Umbilical cord (tissue), 1 donor: ENCODE measurements at regions not wholly inside any gene's neighbourhood (a gene's known extent, or its start where the extent isn't known, plus 50 kb on each side); places are given as distances from the start of the nearest gene placed in this dataset.

ENCODE experiments used
- DNase-seq: peaks from one replicate; pipeline ENCODE4 v3.0.0-alpha.2; 2015; ENCODE audit warnings: low spot score

DNA sequence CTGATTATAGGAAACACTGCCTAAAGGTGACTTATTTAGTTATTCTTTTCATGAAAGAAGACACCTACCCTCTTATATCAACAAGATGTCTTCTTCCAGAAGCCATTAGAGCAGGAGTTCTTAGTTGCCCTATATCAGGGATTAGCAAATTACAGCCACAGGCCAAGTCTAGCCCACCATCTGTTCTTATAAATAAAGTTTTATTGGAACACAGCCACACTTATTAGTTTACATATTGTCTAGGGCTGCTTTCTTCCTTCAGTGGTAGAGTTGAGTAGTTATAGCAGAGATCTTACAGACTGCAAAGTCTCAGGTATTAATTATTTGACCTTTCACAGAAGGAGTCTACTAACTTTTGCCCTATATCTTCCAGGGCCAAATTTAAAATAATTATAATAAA, 157.2 kb upstream of the NOCT start:
- DNase-seq: no peak

DNA sequence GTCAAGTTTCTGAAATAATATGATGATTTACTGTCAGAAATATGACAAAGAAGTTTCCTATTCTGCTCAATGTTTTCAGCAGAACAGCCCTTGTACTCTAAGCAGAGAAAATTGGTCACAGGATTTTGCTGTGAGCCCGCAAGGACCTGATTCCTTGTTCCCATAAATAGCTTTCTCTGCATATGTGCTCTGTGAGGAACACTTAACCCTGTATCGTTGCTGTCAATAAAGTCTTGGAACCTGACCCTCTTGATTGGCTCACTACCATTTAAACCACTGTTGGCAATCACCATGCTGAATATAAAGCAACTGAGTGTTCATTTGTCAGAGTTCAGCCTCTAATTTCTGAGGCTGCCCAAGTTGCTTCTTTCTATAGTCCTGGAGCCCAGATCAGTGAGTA, 158.2 kb upstream of the NOCT start:
- no peak for DNase-seq

GRCh38 chr4:138852681-138853080, 162.9 kb upstream of the NOCT start:
- DNase-seq: no peak

DNA sequence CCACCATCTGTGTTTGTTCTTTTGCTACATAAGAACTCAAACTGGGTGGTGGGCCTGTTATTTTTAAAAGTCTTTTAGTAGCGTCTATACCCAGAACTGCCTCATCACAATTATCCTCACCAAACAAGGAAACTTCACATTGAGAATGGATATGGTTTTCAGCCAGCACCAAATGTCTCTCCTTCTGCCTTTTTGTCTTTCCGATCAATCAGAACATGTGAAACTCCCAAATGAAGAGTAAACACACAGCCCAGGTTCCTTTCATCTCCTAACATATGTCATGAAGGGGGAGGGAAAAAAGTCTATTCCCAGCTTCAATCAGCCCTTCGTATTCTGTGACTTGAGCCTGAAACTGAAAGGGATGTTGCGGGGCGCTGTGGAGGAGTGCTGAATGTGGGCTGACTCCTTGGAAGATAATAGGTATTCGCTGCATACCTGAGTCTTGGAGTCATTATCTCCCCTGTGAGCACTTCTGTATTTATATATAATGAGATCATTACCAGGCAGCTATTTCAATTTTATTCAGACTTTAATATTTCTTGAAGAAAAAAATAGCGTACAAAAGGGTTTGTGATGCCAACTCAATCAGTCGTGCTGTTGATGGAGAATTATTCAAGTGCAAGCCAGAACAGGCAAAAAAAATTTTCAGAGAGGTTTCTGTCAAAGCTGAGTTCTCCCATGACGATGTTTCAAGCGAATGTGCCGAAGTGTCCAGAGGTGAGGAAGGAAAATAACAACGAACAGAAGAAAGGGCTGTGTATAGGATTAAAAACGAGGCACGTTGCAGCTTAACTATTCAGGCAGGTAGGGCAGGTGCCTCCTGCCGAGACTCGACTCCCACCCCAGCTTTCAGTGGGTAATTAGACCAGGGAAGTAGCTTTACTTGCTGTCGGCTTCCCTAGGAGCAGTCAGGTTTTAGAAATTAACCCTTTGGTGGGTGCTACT, 163.9 kb upstream of the NOCT start:
- DNase-seq: peak; percentile 23

DNA sequence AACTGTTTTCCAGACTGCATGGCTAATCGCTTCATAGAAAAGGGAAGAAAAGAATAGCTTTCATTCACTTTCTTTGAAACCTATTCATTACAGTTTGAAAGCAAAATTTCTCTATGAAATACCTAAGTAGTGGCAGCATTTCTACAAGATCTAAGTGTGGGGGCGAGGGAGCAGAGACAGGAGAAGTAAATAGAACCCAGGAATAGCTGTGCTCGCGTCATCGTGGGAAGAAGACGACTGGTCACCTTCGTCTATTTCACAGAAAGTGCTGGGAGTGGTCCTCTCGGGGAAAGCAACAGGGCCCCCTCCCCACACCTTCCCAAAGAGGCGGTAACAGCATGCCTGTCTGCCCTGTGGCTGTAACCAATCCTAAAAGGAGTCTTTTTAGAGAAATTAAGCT, 169.9 kb upstream of the NOCT start:
- no peak for DNase-seq

DNA sequence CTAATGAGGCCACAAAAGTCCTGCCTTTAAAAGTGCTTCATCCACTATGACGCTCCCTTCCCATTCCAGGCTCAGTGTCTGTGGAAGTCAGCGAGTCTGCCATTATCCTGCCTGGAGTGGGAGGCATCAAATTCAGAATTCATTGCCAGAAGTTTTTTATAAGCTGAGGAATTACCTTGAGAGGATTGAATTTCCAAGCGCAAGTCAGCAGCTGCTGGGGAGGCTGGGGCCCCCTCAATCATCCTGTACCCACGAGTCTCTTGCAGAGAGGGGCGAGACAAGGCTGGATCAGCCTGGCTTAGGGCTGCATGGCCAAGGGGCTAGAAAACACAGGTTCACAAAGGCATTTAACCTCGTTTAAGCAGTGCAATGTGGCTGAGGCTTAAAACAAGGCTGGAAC, 170.5 kb upstream of the NOCT start:
- DNase-seq: peak; percentile 28

GRCh38 chr4:138843616-138844015, 172.0 kb upstream of the NOCT start:
- DNase-seq: no peak

DNA sequence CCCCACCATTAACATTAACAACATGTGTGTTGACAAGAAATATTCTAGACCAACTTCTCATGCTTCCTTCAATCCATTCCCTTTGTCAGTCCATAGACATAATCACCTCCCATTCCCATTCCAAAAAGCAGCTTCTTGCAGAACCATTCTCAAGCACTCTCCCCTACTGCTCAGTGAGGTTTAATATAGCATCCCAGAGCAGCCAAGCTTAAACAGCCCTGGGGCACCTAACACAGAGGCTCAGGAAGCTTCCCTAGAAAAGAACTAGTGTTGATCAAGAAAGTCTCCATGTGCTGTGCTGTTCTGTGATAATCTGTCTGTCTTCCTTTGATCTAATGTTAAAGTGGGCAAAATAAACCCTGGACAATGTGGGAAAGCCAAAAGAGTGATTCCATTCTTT, 174.2 kb upstream of the NOCT start:
- no peak for DNase-seq

GRCh38 chr4:138838251-138838650, 177.3 kb upstream of the NOCT start:
- DNase-seq: no peak

- no peak for DNase-seq
These were observed 179.6 kb upstream of the NOCT start for GRCh38 chr4:138835832-138836533.

DNA sequence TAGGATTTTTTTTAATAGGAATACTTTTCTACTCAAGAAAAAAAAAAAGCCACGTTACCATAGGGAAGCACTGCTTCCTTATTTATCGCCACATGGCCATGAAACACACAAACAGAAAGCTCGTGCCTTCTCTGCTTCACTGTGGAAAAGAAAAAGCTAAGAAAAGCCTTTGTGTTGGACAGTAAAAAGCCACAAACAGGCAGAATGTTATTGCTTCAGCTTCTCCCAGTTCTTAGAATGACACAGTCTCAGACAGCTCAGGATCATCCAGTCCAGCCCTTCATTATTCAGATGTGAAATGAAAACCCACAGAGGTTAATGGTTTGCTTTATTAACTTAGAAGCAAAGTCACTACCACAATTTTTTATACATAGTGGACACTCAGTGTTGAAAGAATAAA, 181.6 kb upstream of the NOCT start:
- peak; percentile 11 for DNase-seq

GRCh38 chr4:138832563-138832962, 183.0 kb upstream of the NOCT start:
- DNase-seq: no peak

GRCh38 chr4:138831948-138832347, 183.6 kb upstream of the NOCT start:
- no peak for DNase-seq

DNA sequence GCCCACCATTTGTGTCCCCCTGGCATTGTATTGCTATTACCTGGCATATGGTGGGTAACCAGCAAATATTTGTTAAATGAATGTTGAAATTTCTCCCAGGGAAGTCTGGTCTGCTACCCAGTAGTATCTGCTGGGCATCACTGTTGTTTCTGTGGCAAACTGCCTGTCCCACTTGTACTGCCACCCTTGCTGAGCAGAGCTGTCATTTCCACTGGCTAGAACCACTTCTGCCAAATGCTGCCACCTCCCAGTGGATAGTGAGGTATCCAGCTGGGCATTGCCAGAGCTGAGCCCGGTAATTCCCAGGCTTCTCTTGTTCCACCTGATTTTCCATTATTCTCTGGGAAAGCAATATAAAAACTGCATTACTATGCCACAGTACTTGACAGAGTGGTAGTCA, 186.7 kb upstream of the NOCT start:
- no peak for DNase-seq

DNA sequence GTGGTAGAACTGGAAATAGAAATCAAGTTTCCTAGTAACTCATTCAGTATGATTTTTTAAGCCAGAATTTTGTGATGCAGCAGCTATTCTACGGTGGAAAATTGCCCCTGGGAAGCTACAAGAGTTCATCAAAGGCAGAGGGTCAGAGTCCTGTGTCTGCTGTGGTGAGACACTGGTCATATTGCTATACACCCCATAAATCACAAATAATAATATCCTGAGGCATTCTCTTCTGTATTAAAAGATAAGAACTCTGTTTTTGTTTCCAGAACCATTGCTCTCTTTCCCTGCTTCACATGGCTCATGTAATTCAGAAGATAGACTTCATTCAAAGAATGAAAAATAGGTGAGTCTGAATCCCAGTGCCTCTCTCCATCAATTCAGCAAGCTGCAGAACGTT, 188.8 kb upstream of the NOCT start:
- no peak for DNase-seq

GRCh38 chr4:138826322-138826721, 189.3 kb upstream of the NOCT start:
- DNase-seq: no peak

- no peak for DNase-seq
These were observed 194.2 kb upstream of the NOCT start for GRCh38 chr4:138821331-138821730.

DNA sequence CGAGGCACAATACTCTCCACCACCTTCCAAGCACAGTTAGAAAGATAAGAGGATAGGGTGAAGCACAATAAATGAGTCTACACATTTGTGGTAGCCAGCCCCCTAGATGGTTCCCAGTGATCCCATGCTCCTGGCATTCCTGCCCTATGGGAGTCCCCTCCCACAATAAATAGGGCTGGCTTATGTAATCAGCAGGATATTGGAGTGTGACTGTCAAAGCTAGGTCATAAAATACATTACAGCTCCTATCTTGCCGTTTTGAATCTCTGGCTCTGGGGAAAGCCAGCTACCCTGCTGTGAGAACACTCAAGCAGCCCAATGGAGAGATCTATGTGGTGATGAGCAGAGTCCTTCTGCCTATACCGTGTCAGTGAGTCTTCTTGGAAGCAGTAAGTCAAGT, 198.7 kb upstream of the NOCT start:
- no peak for DNase-seq

- peak; percentile 38 for DNase-seq
These were observed 199.8 kb upstream of the NOCT start for GRCh38 chr4:138815811-138816210.

- DNase-seq: no peak
These were observed 209.8 kb upstream of the NOCT start for GRCh38 chr4:138805736-138806135.

DNA sequence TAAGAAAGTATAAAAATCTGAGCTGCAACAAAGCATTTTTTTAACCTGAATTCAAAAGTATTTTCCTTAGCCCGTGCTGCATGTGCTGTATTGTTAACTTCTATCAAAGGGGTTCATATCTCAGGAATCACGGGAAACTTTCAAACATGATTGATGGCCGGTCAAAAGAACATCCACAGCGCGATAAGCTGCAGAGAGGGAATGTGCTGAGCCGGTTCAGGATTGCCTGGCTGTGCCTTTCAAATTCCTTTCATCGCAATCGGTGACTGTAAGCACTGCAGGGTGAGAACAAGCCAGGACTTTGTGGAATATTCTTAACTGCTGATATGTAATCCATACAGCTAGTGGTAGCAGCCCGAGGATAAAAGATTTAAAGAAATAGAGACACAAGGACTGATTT, 210.9 kb upstream of the NOCT start:
- DNase-seq: peak; percentile 87

GRCh38 chr4:138803051-138803450, 212.5 kb upstream of the NOCT start:
- no peak for DNase-seq

GRCh38 chr4:138802499-138802898, 213.1 kb upstream of the NOCT start:
- DNase-seq: no peak
